H9 (cell line): ENCODE measurements at regions not wholly inside any gene's neighbourhood (a gene's known extent, or its start where the extent isn't known, plus 50 kb on each side); places are given as distances from the start of the nearest gene placed in this dataset.

Experiments
- DNase-seq: peaks from one replicate; pipeline ENCODE4 v3.0.0-alpha.2; 2017
- H2AFZ ChIP-seq: one replicate; pipeline ENCODE4 v1.6.1; 2013; ENCODE audit warnings: mild to moderate bottlenecking, low read length, control low read depth, moderate library complexity
- H2AK5ac ChIP-seq: 2 replicates; pipeline ENCODE4 v1.6.1; 2013; ENCODE audit warnings: low read length, control low read depth, mixed read lengths; ENCODE audit not compliant: insufficient read length
- H2BK120ac ChIP-seq: one replicate; pipeline ENCODE4 v1.6.1; 2013; ENCODE audit warnings: low read depth, mild to moderate bottlenecking, low read length, control low read depth, inconsistent platforms; ENCODE audit not compliant: poor library complexity, severe bottlenecking
- H2BK12ac ChIP-seq: 2 replicates; pipeline ENCODE4 v1.6.1; 2013; ENCODE audit warnings: low read length, control low read depth, mixed read lengths, low read depth; ENCODE audit not compliant: insufficient read length
- H2BK15ac ChIP-seq: 2 replicates; pipeline ENCODE4 v1.6.1; 2013; ENCODE audit warnings: low read depth, low read length, control low read depth
- H2BK20ac ChIP-seq: one replicate; pipeline ENCODE4 v1.6.1; 2013; ENCODE audit warnings: low read depth, mild to moderate bottlenecking, low read length, control low read depth, inconsistent platforms; ENCODE audit not compliant: poor library complexity, severe bottlenecking
- H2BK5ac ChIP-seq: 2 replicates; pipeline ENCODE4 v1.6.1; 2013; ENCODE audit warnings: low read length, control low read depth, mixed read lengths; ENCODE audit not compliant: insufficient read length
- H3K14ac ChIP-seq: 2 replicates; pipeline ENCODE4 v1.6.1; 2013; ENCODE audit warnings: low read length, control low read depth; ENCODE audit not compliant: insufficient read depth
- H3K18ac ChIP-seq: 2 replicates; pipeline ENCODE4 v1.6.1; 2013; ENCODE audit warnings: low read depth, mild to moderate bottlenecking, mixed read lengths, low read length, control low read depth; ENCODE audit not compliant: insufficient read length
- H3K23ac ChIP-seq: 2 replicates; pipeline ENCODE4 v1.6.1; 2013; ENCODE audit warnings: low read length, control low read depth, mixed read lengths, low read depth; ENCODE audit not compliant: insufficient read length
- H3K23me2 ChIP-seq: 2 replicates; pipeline ENCODE4 v1.6.1; 2013; ENCODE audit warnings: low read depth, mild to moderate bottlenecking, mixed read lengths, low read length, control low read depth; ENCODE audit not compliant: insufficient read length, poor library complexity, severe bottlenecking
- H3K27ac ChIP-seq: 2 replicates; pipeline ENCODE4 v1.5.1; 2013; ENCODE audit warnings: low read length, control low read depth, mixed read lengths, low read depth; ENCODE audit not compliant: insufficient read length
- H3K27me3 ChIP-seq: 2 replicates; pipeline ENCODE4 v1.6.1; 2013; ENCODE audit warnings: low read length, control low read depth, inconsistent platforms; ENCODE audit not compliant: insufficient read depth
- H3K4ac ChIP-seq: 2 replicates; pipeline ENCODE4 v1.6.1; 2013; ENCODE audit warnings: low read depth, mild to moderate bottlenecking, control low read depth, inconsistent platforms, low read length, moderate library complexity
- H3K4me1 ChIP-seq: 2 replicates; pipeline ENCODE4 v1.6.1; 2013; ENCODE audit warnings: low read length, control low read depth, inconsistent platforms; ENCODE audit not compliant: insufficient read depth
- H3K4me2 ChIP-seq: 2 replicates; pipeline ENCODE4 v1.6.1; 2013; ENCODE audit warnings: low read length, control low read depth, mixed read lengths; ENCODE audit not compliant: insufficient read length, insufficient read depth
- H3K56ac ChIP-seq: 2 replicates; pipeline ENCODE4 v1.6.1; 2013; ENCODE audit warnings: low read depth, mild to moderate bottlenecking, mixed read lengths, low read length, control low read depth; ENCODE audit not compliant: insufficient read length
- H3K79me1 ChIP-seq: 2 replicates; pipeline ENCODE4 v1.6.1; 2013; ENCODE audit warnings: low read depth, mild to moderate bottlenecking, moderate library complexity, low read length, control low read depth, inconsistent platforms; ENCODE audit not compliant: insufficient read depth, poor library complexity, severe bottlenecking
- H3K79me2 ChIP-seq: 2 replicates; pipeline ENCODE4 v1.6.1; 2013; ENCODE audit warnings: low read length, control low read depth, inconsistent platforms; ENCODE audit not compliant: insufficient read depth
- H3K9ac ChIP-seq: 2 replicates; pipeline ENCODE4 v1.6.1; 2013; ENCODE audit warnings: low read length, control low read depth, mixed read lengths; ENCODE audit not compliant: insufficient read length; ENCODE audit errors: extremely low read depth
- H3K9me3 ChIP-seq: one replicate; pipeline ENCODE4 v1.6.1; 2013; ENCODE audit warnings: low read depth, low read length, inconsistent platforms; ENCODE audit not compliant: control insufficient read depth
- H3T11ph ChIP-seq: one replicate; pipeline ENCODE4 v1.6.1; 2013; ENCODE audit warnings: mild to moderate bottlenecking, low read length, control low read depth, inconsistent platforms
- H4K20me1 ChIP-seq: one replicate; pipeline ENCODE4 v1.6.1; 2013; ENCODE audit not compliant: control insufficient read depth, insufficient read length, insufficient read depth
- H4K5ac ChIP-seq: 2 replicates; pipeline ENCODE4 v1.6.1; 2013; ENCODE audit warnings: low read depth, mild to moderate bottlenecking, mixed read lengths, low read length, control low read depth; ENCODE audit not compliant: insufficient read length
- H4K8ac ChIP-seq: replicated peaks from 2 replicates; pipeline ENCODE4 v1.6.1; 2013; ENCODE audit warnings: low read length, control low read depth, mixed read lengths, low read depth; ENCODE audit not compliant: insufficient read length
- H4K91ac ChIP-seq: 2 replicates; pipeline ENCODE4 v1.6.1; 2013; ENCODE audit warnings: low read depth, mild to moderate bottlenecking, moderate library complexity, mixed read lengths, low read length, control low read depth; ENCODE audit not compliant: insufficient read length
- H3K27ac Mint-ChIP-seq, 3 experiments: 2 replicates in 2 of 3; 3 replicates in 1 of 3; pipeline ENCODE4 v1.8.0; 2020 to 2021; ENCODE audit warnings: mixed read lengths in 3 of 3, mild to moderate bottlenecking in 1 of 3, moderate library complexity in 1 of 3
- H3K27me3 Mint-ChIP-seq: 2 replicates; pipeline ENCODE4 v1.8.0; 2021; ENCODE audit warnings: low read depth, mild to moderate bottlenecking, moderate library complexity, mixed read lengths
- H3K36me3 Mint-ChIP-seq, 3 experiments: 2 replicates in 2 of 3; 3 replicates in 1 of 3; pipeline ENCODE4 v1.8.0; 2020 to 2021; ENCODE audit warnings: low read depth in 3 of 3, mixed read lengths in 3 of 3; ENCODE audit not compliant: insufficient read depth in 1 of 3
- H3K4me1 Mint-ChIP-seq, 2 experiments: 2 replicates each; pipeline ENCODE4 v1.8.0; 2020; ENCODE audit warnings: mixed read lengths in 2 of 2
- H3K4me3 Mint-ChIP-seq, 2 experiments: 2 replicates in 1 of 2; 3 replicates in 1 of 2; pipeline ENCODE4 v1.8.0; 2020 to 2021; ENCODE audit warnings: mild to moderate bottlenecking in 2 of 2, mixed read lengths in 2 of 2, moderate library complexity in 1 of 2
- H3K9me3 Mint-ChIP-seq, 2 experiments: 2 replicates in 1 of 2; 3 replicates in 1 of 2; pipeline ENCODE4 v1.8.0; 2020; ENCODE audit warnings: mild to moderate bottlenecking in 2 of 2, mixed read lengths in 2 of 2, moderate library complexity in 1 of 2
- CTCF ChIP-seq: fragments of 200-600 bp; sonication (generic); conservative IDR thresholded peaks from 3 replicates; pipeline ENCODE4 v1.8.0; 2021; ENCODE audit warnings: antibody characterized with exemption, mild to moderate bottlenecking
- WGBS: extraction: QIAGEN DNeasy Blood & Tissue Kit; methylation state at CpG from one replicate; pipeline ENCODE4 v1.1.7; 2013; ENCODE audit warnings: missing lambda C conversion rate, low lambda C conversion rate, mixed read lengths; ENCODE audit not compliant: insufficient read length; ENCODE audit errors: extremely low coverage; 5-methylcytosine and 5-hydroxymethylcytosine counted together

GRCh38 chr2:53058526-53058925 lies 709.1 kb upstream of the CHAC2 start:
- no peak overlapping the region for H3K9ac ChIP-seq
- no peaks in the 10 kb centered on the region for H4K20me1 ChIP-seq
- H3K27me3 ChIP-seq = no peaks in the 10 kb centered on the region
- WGBS = no CpG with 5 or more reads among the region's 3 CpGs
- H3K27me3 Mint-ChIP-seq = no peaks in the 10 kb centered on the region
- no peak overlapping the region for H3K4me3 Mint-ChIP-seq
- no peaks in the 10 kb centered on the region; the same call in 1 of the 2 replicates for H3K4me1 ChIP-seq
- H3T11ph ChIP-seq = no peak overlapping the region
- no peak overlapping the region for H4K8ac ChIP-seq
- peak; percentile 45 for DNase-seq
- peaks cover 0 to 3% of the 10 kb centered on the region in 2 experiments; a peak in 1 of 5 replicates for H3K9me3 Mint-ChIP-seq
- no peak overlapping the region for H3K4ac ChIP-seq
- H3K18ac ChIP-seq = no peak overlapping the region
- no peaks in the 10 kb centered on the region for H3K79me2 ChIP-seq
- H3K36me3 Mint-ChIP-seq = no peaks in the 10 kb centered on the region
- H3K4me1 Mint-ChIP-seq = peaks cover 3 to 9% of the 10 kb centered on the region in 2 experiments; a peak in 3 of 4 replicates
- no peak overlapping the region for H4K5ac ChIP-seq
- no peak overlapping the region for H2AK5ac ChIP-seq
- H3K9me3 ChIP-seq = no peaks in the 10 kb centered on the region
- H3K23ac ChIP-seq = no peak overlapping the region
- H3K56ac ChIP-seq = no peak overlapping the region
- H3K23me2 ChIP-seq = no peaks in the 10 kb centered on the region
- no peak overlapping the region for H4K91ac ChIP-seq
- no peak overlapping the region for H2AFZ ChIP-seq
- TF ChIP-seq CTCF = no peak
- H2BK5ac ChIP-seq = no peak overlapping the region
- no peak overlapping the region for H2BK120ac ChIP-seq
- no peak overlapping the region for H2BK20ac ChIP-seq
- H3K14ac ChIP-seq = no peak overlapping the region
- H3K27ac ChIP-seq = no peak overlapping the region
- H3K79me1 ChIP-seq = no peaks in the 10 kb centered on the region
- no peak overlapping the region for H2BK15ac ChIP-seq
- no peak overlapping the region for H2BK12ac ChIP-seq
- peak overlapping the region; percentile 18 to 93 (median 72); a peak in 3 of 7 replicates for H3K27ac Mint-ChIP-seq
- no peak overlapping the region for H3K4me2 ChIP-seq
